PFSK-1 (cell line): ENCODE measurements at regions not wholly inside any gene's neighbourhood (a gene's known extent, or its start where the extent isn't known, plus 50 kb on each side); places are given as distances from the start of the nearest gene placed in this dataset.

Experiments
- FOXP2 ChIP-seq: optimal IDR thresholded peaks from 2 replicates; pipeline ENCODE3; 2011; ENCODE audit warnings: borderline replicate concordance, control low read depth, inconsistent platforms; ENCODE audit not compliant: insufficient read depth; ENCODE audit errors: extremely low read length, extremely low read depth
- POLR2AphosphoS5 ChIP-seq: IDR thresholded peaks from 2 replicates; pipeline ENCODE4 v1.6.1; 2012; ENCODE audit warnings: low read depth, mild to moderate bottlenecking, control low read depth, low read length, moderate library complexity
- REST ChIP-seq, 2 experiments: IDR thresholded peaks; 2 replicates each; pipeline versions ENCODE4 v1.6.1 to v1.8.0; 2011 to 2012; ENCODE audit warnings: low read depth in 2 of 2, low read length in 2 of 2, control low read depth in 1 of 2, inconsistent platforms in 1 of 2, mild to moderate bottlenecking in 1 of 2, moderate library complexity in 1 of 2; ENCODE audit not compliant: insufficient read depth in 1 of 2
- SIN3A ChIP-seq: IDR thresholded peaks from 2 replicates; pipeline ENCODE4 v1.6.1; 2012; ENCODE audit warnings: mild to moderate bottlenecking, low read length, moderate library complexity, borderline replicate concordance; ENCODE audit not compliant: insufficient read depth
- TAF1 ChIP-seq: IDR thresholded peaks from 2 replicates; pipeline ENCODE4 v1.6.1; 2012; ENCODE audit warnings: low read length, control low read depth, borderline replicate concordance; ENCODE audit not compliant: insufficient read depth

- TF ChIP-seq FOXP2 (no peak), REST (IDR thresholded peaks at IDR 0.05; ENCODE audit: insufficient read depth in 1 of 2, low read depth in 2 of 2, low read length in 2 of 2) (no peak), POLR2AphosphoS5 (no peak), SIN3A (no peak), TAF1 (no peak)
Measured at GRCh38 chr20:23160536-23161243, 74.6 kb upstream of the CD93 start.

GRCh38 chr20:23159947-23160318 is 73.8 kb upstream of the CD93 start:
- no peak for TF ChIP-seq TAF1
- no peak for TF ChIP-seq POLR2AphosphoS5
- TF ChIP-seq FOXP2, result no peak
- TF ChIP-seq REST (IDR thresholded peaks at IDR 0.05; ENCODE audit: insufficient read depth in 1 of 2, low read depth in 2 of 2, low read length in 2 of 2), result no peak
- no peak for TF ChIP-seq SIN3A

GRCh38 chr20:23159256-23159946 is 73.3 kb upstream of the CD93 start:
- no peak for TF ChIP-seq TAF1
- no peak for TF ChIP-seq FOXP2
- no peak for TF ChIP-seq POLR2AphosphoS5
- no peak for TF ChIP-seq REST (IDR thresholded peaks at IDR 0.05; ENCODE audit: insufficient read depth in 1 of 2, low read depth in 2 of 2, low read length in 2 of 2)
- TF ChIP-seq SIN3A, result no peak

- no peak for TF ChIP-seq REST (IDR thresholded peaks at IDR 0.05; ENCODE audit: insufficient read depth in 1 of 2, low read depth in 2 of 2, low read length in 2 of 2)
- no peak for TF ChIP-seq POLR2AphosphoS5
- TF ChIP-seq SIN3A, result no peak
- no peak for TF ChIP-seq FOXP2
- no peak for TF ChIP-seq TAF1
Measured at GRCh38 chr20:23157734-23158133, 71.6 kb upstream of the CD93 start.
